LNCaP clone FGC (cell line): ENCODE measurements at regions not wholly inside any gene's neighbourhood (a gene's known extent, or its start where the extent isn't known, plus 50 kb on each side); places are given as distances from the start of the nearest gene placed in this dataset.

ENCODE experiments used
- DNase-seq: peaks from one replicate; pipeline ENCODE4 v3.0.0-alpha.2; 2011; ENCODE audit warnings: low read depth
- H3K4me3 ChIP-seq: 2 replicates; pipeline ENCODE4 v1.5.1; 2011; ENCODE audit warnings: mild to moderate bottlenecking, low read depth, low read length, control low read depth
- CTCF ChIP-seq: IDR thresholded peaks from 2 replicates; pipeline ENCODE4 v1.5.1; 2012; ENCODE audit warnings: mild to moderate bottlenecking; ENCODE audit not compliant: control insufficient read depth, insufficient read depth; ENCODE audit errors: extremely low read depth

GRCh38 chr7:84281518-84281917 lies 86.9 kb upstream of the SEMA3A start:
- TF ChIP-seq CTCF = no peak
- no peak overlapping the region for H3K4me3 ChIP-seq
- DNase-seq = no peak

- DNase-seq = no peak
- H3K4me3 ChIP-seq = no peak overlapping the region
- TF ChIP-seq CTCF = no peak
Measured at GRCh38 chr7:84277628-84278224, 83.1 kb upstream of the SEMA3A start.

GRCh38 chr7:84274029-84274638 lies 79.5 kb upstream of the SEMA3A start:
- DNase-seq = no peak
- no peak overlapping the region for H3K4me3 ChIP-seq
- no peak for TF ChIP-seq CTCF

- H3K4me3 ChIP-seq = no peak overlapping the region
- TF ChIP-seq CTCF = no peak
- DNase-seq = no peak
Measured at GRCh38 chr7:84271543-84271942, 77.0 kb upstream of the SEMA3A start.

GRCh38 chr7:84264396-84264795 lies 69.8 kb upstream of the SEMA3A start:
- no peak for TF ChIP-seq CTCF
- DNase-seq = no peak
- H3K4me3 ChIP-seq = no peak overlapping the region

- DNase-seq = no peak
- no peak for TF ChIP-seq CTCF
- no peak overlapping the region for H3K4me3 ChIP-seq
Measured at GRCh38 chr7:84263106-84263505, 68.5 kb upstream of the SEMA3A start.

- H3K4me3 ChIP-seq = no peak overlapping the region
- DNase-seq = no peak
- TF ChIP-seq CTCF = no peak
Measured at GRCh38 chr7:84261509-84261908, 66.9 kb upstream of the SEMA3A start.
